Stimulated activated CD4-positive, alpha-beta T cell treated with anti-CD3 and anti-CD28 coated beads, TNF-alpha, amount 100 ng/mL, for 1 hour (primary cell): ENCODE measurements at regions not wholly inside any gene's neighbourhood (a gene's known extent, or its start where the extent isn't known, plus 50 kb on each side); places are given as distances from the start of the nearest gene placed in this dataset.

ENCODE experiments used
- DNase-seq, 3 donors: peaks; one replicate each; pipeline ENCODE4 v3.0.0-alpha.2; 2020; ENCODE audit warnings: low read depth in 3 of 3, low spot score in 1 of 3

DNA sequence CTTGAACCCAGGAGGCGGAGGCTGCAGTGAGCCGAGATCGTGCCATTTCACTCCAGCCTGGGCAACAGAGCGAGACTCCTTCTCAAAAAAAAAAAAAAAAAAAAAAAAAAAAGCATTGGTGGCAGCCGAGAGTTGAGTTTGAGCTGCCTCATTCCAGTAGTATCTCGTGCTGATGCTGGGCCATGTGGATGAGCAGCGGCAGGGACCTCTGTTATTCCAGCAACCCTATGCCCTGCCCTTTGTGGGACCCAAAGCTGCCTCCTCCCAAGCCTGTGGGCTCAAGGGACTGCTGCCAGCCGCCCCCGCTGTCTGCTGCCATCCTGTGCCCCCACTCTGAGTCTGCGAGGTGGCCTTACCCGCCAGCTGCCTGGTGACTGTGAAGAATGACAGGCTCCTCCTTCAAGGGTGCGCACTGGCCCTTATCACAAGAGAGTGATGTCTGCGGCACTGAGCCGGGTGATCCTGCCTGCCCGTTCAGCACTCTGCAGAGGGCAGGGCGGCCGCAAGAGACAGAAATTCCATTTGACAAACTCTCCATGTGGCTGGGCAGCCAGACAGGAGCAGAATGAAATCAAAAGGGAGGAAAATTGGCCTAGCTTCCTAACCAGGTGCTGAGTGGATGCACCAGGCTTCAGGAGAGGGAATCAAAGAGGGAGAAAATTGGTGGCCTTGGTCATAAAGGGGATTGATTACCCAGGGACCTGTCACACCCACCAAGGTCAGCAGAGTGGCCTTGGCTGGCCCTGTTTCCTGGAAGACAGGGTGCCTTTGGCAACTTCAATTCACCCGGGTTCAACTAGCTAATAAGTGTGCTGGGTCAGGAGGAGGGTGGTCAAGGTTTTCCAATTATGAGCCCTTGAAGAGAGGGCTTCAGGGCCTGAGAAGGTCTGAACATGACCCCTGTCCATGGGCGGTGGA, 65.3 kb upstream of the ZMIZ1 start:
- DNase-seq, result no peak

DNA sequence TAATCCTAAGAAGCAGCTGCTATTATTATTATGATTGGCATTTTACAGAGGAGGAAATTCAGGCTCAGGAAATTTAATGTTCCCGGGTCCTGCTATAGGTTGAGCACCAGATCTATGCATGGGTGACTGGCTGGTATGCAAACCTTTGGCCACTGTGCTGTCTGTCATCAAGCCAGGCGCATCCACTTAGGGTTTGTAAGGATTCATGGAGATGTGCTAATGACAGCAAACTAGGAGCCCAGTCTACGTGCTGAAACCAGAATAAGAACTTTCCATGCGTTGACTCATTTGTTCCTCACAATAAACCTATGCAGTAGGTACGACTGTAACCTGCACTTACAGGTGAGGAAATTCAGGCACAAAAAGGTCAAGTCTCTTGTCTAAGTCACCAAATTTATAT, 64.5 kb upstream of the ZMIZ1 start:
- DNase-seq, result no peak

DNA sequence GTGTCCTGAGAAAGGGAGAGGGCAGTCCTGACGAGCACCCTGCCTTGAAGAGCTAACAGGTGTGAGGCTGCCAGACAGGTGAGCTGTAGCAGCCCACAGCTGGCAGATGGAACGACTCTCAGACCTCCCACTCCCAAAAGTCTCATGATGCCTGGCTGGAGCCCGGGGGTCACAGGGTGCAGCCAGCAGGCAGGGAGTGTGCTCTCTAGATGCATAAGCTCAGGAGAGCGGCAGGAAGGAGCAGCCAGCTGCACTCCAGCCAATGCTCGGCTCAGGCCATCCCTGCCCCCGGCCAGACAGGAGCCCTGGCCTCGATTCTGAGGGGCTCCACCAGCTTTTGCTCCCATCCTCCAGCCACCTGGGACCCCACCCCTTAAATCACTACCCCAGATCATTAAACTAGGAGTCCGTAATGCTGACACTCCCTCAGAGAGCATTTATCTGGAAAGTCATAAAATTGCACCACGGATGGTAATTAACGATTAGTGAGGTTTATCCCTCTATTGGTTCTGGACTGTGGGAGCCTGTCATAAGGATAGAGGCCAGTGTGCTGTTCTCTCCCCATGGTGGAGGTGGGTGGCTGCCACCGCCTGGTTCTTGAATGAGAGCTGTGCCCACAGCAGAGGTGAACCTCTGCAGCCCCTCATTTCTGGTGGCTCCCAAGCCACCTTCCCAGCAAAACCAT, 63.5 kb upstream of the ZMIZ1 start:
- no peak for DNase-seq

DNA sequence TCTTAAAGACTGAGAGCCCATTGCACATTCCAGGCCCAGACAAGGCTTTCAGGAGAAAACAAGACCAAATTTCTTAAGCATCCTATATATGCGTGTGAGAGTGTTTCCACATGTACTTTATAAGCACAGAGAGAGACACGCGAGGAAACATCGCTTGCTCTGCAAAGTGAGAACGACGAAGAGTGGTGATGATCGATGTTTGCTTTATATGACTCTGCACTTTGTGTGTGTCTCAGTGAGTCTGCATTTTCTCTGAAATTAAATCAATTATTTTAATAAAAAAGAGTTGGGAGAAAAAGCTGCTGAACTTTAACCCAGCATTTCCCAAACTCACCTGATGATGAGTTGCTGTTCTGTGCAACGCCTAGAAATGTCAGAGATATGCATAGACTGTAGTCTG, 61.7 kb upstream of the ZMIZ1 start:
- no peak for DNase-seq

DNA sequence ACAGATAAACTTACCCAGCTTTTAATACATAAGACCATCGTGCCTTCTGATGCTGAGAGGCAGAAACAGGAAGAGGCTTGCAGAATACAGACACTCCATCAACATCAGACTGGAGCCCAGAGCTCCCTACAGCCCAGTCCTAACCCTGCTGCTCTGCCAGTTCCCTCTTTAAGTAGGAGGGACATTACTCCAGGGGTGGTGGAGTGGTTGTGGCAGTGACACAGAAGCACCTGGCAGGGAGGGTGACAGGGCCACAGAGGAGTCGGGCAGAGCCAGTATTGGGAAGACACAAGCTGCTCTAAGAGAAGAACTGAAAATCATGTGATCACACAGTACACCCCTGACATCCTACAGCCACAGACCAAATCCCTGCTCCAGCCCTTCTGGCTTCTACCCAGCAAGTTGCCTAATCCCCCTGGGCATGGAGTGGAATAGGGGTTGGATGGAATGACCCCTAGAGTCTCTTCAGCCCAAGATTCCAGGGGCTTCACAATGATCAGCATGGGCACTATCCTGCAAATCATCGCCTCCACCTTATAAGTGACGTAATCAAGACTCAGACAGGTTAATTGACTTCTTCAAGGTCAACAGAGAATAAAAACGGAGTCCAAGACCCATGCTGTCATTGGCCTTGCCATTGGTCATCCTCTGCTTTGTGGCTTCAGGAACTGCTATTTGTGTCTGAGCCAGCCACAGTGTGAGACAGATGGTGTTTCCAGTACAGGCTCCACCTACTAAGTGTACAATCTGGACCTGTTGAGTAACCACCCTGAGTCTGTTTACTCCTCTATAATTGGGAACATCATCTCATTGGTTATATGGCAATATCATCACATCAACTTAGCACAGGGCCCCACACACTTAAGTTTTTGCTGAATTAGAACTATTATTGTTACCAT, 61.1 kb upstream of the ZMIZ1 start:
- no peak for DNase-seq

DNA sequence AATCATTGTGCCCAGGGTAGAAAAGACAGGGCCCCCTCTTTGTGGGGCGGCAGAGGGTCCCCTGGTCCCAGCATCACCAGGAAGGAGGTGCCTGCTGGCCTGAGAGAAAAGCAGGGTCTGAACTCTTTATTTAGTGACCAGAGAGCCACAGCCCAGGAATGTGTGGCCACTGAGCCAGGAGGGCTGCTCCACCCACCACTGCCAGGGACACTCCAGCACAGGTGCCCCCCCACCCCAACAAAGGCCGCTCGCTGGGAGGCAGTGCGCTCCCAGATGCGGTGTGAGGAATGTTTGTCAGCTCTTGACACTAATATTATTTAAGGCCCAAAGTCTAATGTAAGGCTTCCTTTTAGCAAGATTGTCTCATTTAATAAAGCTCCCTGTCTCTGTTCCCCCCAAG, 59.6 kb upstream of the ZMIZ1 start:
- no peak for DNase-seq

DNA sequence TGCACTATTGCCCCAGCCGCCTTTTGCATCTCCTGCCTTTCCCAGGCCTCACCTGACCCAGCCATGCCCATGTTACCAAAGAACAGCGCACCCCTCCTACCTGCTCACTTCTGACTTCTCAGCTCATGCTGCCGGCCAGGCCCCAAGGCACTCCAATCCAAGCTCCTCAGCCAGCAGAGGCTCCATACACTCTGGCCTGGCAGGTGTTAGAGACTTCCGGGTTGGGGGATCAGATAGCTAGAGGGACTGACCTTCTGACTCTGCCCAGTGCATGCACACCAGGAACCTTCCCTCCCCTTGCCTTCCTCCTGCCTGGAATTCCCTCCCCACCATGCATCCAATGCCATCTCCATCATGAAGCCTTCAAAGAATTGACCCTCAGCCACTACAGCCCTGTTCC, 56.2 kb upstream of the ZMIZ1 start:
- DNase-seq, result no peak

DNA sequence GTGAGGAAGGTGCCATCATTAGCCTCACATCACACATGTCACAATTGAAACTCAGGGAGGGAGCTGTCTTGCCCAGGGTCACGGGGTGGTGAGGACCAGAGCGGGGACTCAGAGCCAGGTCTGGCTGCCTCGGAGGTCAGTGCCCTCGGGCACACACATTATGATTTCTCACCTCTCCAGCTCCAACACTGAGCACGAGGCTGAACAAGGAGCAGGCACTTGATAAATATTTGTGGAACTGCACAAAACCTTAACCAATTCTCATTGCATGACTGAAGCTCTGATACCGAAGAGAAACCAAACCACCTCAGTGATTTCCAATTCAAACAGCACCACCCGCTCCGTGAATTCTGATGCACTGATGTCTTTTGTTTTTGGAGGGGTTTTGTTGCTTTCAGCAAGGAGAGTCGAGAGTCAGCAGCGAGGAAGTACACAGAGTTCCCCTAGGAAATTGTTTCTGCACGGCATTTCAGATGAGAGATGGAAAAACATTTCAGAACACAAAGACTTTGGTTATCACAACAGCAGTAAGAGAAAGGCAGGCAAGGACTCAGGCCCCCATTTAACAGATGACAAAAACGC, 55.3 kb upstream of the ZMIZ1 start:
- no peak for DNase-seq

DNA sequence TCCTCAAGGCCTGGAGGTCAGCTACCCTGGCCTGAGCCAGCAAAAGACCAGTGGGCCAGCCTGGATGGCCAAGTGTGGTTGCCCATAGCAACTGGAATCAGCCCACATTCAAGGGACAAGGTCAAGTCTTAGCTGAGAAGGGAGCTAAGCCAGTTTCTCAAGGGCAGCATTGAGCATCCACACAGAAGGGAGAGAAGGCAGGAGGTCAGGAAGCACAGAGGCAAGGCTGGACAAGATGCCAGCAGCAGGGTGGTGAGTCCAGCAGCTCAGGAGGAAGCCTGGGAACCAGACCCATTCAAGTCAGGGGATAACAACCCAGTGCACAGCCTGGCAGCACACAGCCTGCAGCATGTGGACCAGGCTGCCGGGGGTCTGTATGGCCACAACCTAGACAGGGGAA, 54.0 kb upstream of the ZMIZ1 start:
- no peak for DNase-seq

DNA sequence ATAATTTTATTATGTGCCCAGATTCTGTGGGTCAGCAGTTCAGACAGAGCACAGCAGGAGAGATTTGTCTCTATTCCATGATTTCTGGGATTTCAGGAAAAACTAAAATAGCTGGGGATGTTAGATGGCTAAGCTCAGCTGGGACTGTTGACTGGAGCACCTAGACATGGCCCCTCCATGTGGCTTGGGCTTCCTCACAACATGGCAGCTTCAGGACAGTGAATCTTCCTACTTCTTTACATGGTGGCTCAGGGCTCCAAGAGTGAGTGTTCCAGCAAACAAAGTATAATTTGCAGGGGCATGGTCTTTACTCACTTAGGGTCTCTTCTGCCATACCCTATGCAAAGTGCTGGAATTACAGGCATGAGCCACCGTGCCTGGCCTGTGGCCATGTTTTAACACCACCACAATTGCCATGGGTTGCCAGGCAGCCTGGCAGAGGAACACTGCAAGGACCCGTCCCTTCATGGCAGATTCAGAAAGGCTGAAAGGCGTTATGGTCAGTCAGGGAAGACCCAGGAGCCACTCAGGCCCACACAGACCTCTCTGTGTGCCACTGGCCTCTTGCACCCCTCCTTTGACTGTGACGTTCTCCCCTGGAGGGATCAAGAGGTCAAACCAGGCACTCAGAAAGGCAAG, 50.8 kb upstream of the ZMIZ1 start:
- no peak for DNase-seq

DNA sequence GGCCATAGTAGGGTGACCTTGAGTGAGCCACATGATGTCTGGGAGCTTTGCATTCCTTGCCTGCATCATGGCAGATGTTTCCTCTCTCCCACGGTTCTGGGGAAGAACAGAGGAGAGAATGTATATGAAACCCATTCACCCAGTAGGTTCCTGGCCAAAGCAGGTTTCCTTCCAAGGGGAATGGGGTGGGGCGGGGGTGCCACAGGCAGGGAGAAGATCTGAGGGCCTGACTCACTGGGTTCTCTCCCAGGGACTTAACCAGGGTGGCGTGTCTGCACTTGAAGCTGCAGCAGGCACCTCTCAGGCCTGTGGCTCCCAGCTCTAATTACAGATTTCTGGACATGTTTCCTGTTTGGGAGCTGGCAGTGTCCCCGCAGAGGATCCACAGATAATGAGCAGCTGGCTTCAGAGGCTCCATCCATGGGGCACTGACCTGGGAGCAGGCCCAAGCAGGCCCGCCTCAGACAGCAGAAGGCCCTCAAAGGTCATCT, 50.2 kb upstream of the ZMIZ1 start:
- DNase-seq, result no peak
